ENCODE measurements at regions not wholly inside any gene's neighbourhood (a gene's known extent, or its start where the extent isn't known, plus 50 kb on each side); places are given as distances from the start of the nearest gene placed in this dataset.
A peak's percentile ranks its signal among the peaks of the same experiment; 100 is the strongest.
"Not testable (repeated sequence)": the region's sequence is repeated elsewhere in the genome, so short reads cannot be mapped to it uniquely, and the experiment has no call there.

GRCh38 chr7:101679653-101680173, 50.6 kb upstream of the MYL10 start:
- DNase-seq (ENCODE audit: low spot score), result not testable (repeated sequence)

GRCh38 chr7:101680406-101681145, 51.5 kb upstream of the MYL10 start:
- DNase-seq (ENCODE audit: low spot score), result no peak

GRCh38 chr7:101681170-101682007, 52.3 kb upstream of the MYL10 start:
- no peak for DNase-seq (ENCODE audit: low spot score)

- no peak for DNase-seq (ENCODE audit: low spot score)
Measured at GRCh38 chr7:101684983-101685330, 55.9 kb upstream of the MYL10 start.

GRCh38 chr7:101686030-101686429, 56.9 kb upstream of the MYL10 start:
- no peak for DNase-seq (ENCODE audit: low spot score)

- DNase-seq (ENCODE audit: low spot score), result no peak
Measured at GRCh38 chr7:101687081-101687480, 58.0 kb upstream of the MYL10 start.

GRCh38 chr7:101687791-101688182, 58.7 kb upstream of the MYL10 start:
- no peak for DNase-seq (ENCODE audit: low spot score)

GRCh38 chr7:101688183-101688831, 59.2 kb upstream of the MYL10 start:
- DNase-seq (ENCODE audit: low spot score), result peak; percentile 80

- no peak for DNase-seq (ENCODE audit: low spot score)
Measured at GRCh38 chr7:101688995-101689907, 60.2 kb upstream of the MYL10 start.

GRCh38 chr7:101690061-101690460, 61.0 kb upstream of the MYL10 start:
- no peak for DNase-seq (ENCODE audit: low spot score)

- DNase-seq (ENCODE audit: low spot score), result no peak
Measured at GRCh38 chr7:101691822-101692384, 62.8 kb upstream of the MYL10 start.

GRCh38 chr7:101693498-101694091, 64.5 kb upstream of the MYL10 start:
- no peak for DNase-seq (ENCODE audit: low spot score)

- no peak for DNase-seq (ENCODE audit: low spot score)
Measured at GRCh38 chr7:101698964-101699363, 69.9 kb upstream of the MYL10 start.

- no peak for DNase-seq (ENCODE audit: low spot score)
Measured at GRCh38 chr7:101699399-101699798, 70.3 kb upstream of the MYL10 start.

GRCh38 chr7:101699881-101700823, 71.1 kb upstream of the MYL10 start:
- no peak for DNase-seq (ENCODE audit: low spot score)

- no peak for DNase-seq (ENCODE audit: low spot score)
Measured at GRCh38 chr7:101701153-101701794, 72.2 kb upstream of the MYL10 start.

GRCh38 chr7:101702362-101702850, 73.3 kb upstream of the MYL10 start:
- no peak for DNase-seq (ENCODE audit: low spot score)

GRCh38 chr7:101705331-101705730, 76.2 kb upstream of the MYL10 start:
- DNase-seq (ENCODE audit: low spot score), result no peak

- DNase-seq (ENCODE audit: low spot score), result no peak
Measured at GRCh38 chr7:101707587-101707986, 78.5 kb upstream of the MYL10 start.

Data from activated CD4-positive, alpha-beta T cell treated with anti-CD3 and anti-CD28 coated beads, Interleukin-2, Interleukin-4, amounts not matched to agents 100 ng/mL and 50 ng/mL, durations not matched to agents 16 hours and 8 hours (primary cell).